ENCODE measurements at regions not wholly inside any gene's neighbourhood (a gene's known extent, or its start where the extent isn't known, plus 50 kb on each side); places are given as distances from the start of the nearest gene placed in this dataset.

GRCh38 chr15:67009576-67010569 lies 55.5 kb upstream of the SMAD3 start:
- TF ChIP-seq EP300 (IDR thresholded peaks at IDR 0.05): no peak
- no peak for TF ChIP-seq POLR2AphosphoS5 (IDR thresholded peaks at IDR 0.05)
- TF ChIP-seq CTCF (IDR thresholded peaks at IDR 0.05): no peak
- TF ChIP-seq POLR2A (IDR thresholded peaks at IDR 0.05): no peak
- H3K27ac ChIP-seq: no peak overlapping the region
- H3K36me3 ChIP-seq: no peaks in the 10 kb centered on the region
- intact Hi-C loops (cut with DNase I): no loop called here
- WGBS, 2 donors: 67 to 77% methylated on average over 7 of the region's 7 CpGs
- no peak for DNase-seq
- H3K9me3 ChIP-seq: no peaks in the 10 kb centered on the region
- H3K27me3 ChIP-seq: no peaks in the 10 kb centered on the region
- H3K4me1 ChIP-seq: no peaks in the 10 kb centered on the region
- no peak overlapping the region for H3K4me3 ChIP-seq

GRCh38 chr15:67010898-67011616 lies 54.3 kb upstream of the SMAD3 start:
- 81% methylated on average over 7 of the region's 7 CpGs for WGBS, 2 donors
- Histone ChIP-seq H3K4me3 (no peak overlapping the region), H3K27me3 (no peaks in the 10 kb centered on the region), H3K36me3 (no peaks in the 10 kb centered on the region), H3K4me1 (no peaks in the 10 kb centered on the region), H3K9me3 (no peaks in the 10 kb centered on the region), H3K27ac (no peak overlapping the region)
- intact Hi-C loops (cut with DNase I): no loop called here
- DNase-seq: no peak
- TF ChIP-seq POLR2A (IDR thresholded peaks at IDR 0.05) (no peak), CTCF (IDR thresholded peaks at IDR 0.05) (no peak), EP300 (IDR thresholded peaks at IDR 0.05) (no peak), POLR2AphosphoS5 (IDR thresholded peaks at IDR 0.05) (no peak)

- Histone ChIP-seq H3K27me3 (no peaks in the 10 kb centered on the region), H3K36me3 (no peaks in the 10 kb centered on the region), H3K4me3 (no peak overlapping the region), H3K9me3 (no peaks in the 10 kb centered on the region), H3K27ac (no peak overlapping the region), H3K4me1 (no peaks in the 10 kb centered on the region)
- no peak for DNase-seq
- 62 to 80% methylated on average over 6 of the region's 6 CpGs for WGBS, 2 donors
- TF ChIP-seq EP300 (IDR thresholded peaks at IDR 0.05) (no peak), POLR2AphosphoS5 (IDR thresholded peaks at IDR 0.05) (no peak), CTCF (IDR thresholded peaks at IDR 0.05) (no peak), POLR2A (IDR thresholded peaks at IDR 0.05) (no peak)
- intact Hi-C loops (cut with DNase I): no loop called here
Observed at GRCh38 chr15:67011617-67012005, 53.8 kb upstream of the SMAD3 start.

GRCh38 chr15:67013696-67014095 lies 51.7 kb upstream of the SMAD3 start:
- no peak for TF ChIP-seq POLR2A (IDR thresholded peaks at IDR 0.05)
- TF ChIP-seq POLR2AphosphoS5 (IDR thresholded peaks at IDR 0.05): no peak
- no peak for TF ChIP-seq CTCF (IDR thresholded peaks at IDR 0.05)
- 73 to 90% methylated on average over 11 of the region's 11 CpGs for WGBS, 2 donors
- H3K27ac ChIP-seq: peak overlapping the region in 1 of 4 donors; percentile 39
- intact Hi-C loops (cut with DNase I): no loop called here
- no peaks in the 10 kb centered on the region for H3K27me3 ChIP-seq
- H3K4me1 ChIP-seq: no peaks in the 10 kb centered on the region
- no peak overlapping the region for H3K4me3 ChIP-seq
- no peak for DNase-seq
- no peaks in the 10 kb centered on the region for H3K36me3 ChIP-seq
- H3K9me3 ChIP-seq: no peaks in the 10 kb centered on the region

Small RNA genes in the stretch of these regions (small RNA-seq; reads per million reads assigned to genes)
- 0 reads per million in 3 donors for gene HMGN2P47
